ENCODE measurements at regions not wholly inside any gene's neighbourhood (a gene's known extent, or its start where the extent isn't known, plus 50 kb on each side); places are given as distances from the start of the nearest gene placed in this dataset.
A peak's percentile ranks its signal among the peaks of the same experiment; 100 is the strongest.

GRCh38 chr9:88734527-88734926 lies 199.5 kb downstream of the NXNL2 start:
- H3K4me3 ChIP-seq (ENCODE audit: low read depth, low read length) = no peak overlapping the region
- TF ChIP-seq CTCF (IDR thresholded peaks at IDR 0.05; ENCODE audit: insufficient read depth, low read length) = no peak
- no peak for DNase-seq (ENCODE audit: low read depth)

- DNase-seq (ENCODE audit: low read depth) = no peak
- no peak for TF ChIP-seq CTCF (IDR thresholded peaks at IDR 0.05; ENCODE audit: insufficient read depth, low read length)
- H3K4me3 ChIP-seq (ENCODE audit: low read depth, low read length) = no peak overlapping the region
Measured at GRCh38 chr9:88736136-88736637, 201.2 kb downstream of the NXNL2 start.

GRCh38 chr9:88737031-88737430 lies 202.1 kb downstream of the NXNL2 start:
- H3K4me3 ChIP-seq (ENCODE audit: low read depth, low read length) = no peak overlapping the region
- DNase-seq (ENCODE audit: low read depth) = peak; percentile 58
- TF ChIP-seq CTCF (IDR thresholded peaks at IDR 0.05; ENCODE audit: insufficient read depth, low read length) = no peak

- H3K4me3 ChIP-seq (ENCODE audit: low read depth, low read length) = no peak overlapping the region
- no peak for DNase-seq (ENCODE audit: low read depth)
Measured at GRCh38 chr9:88737876-88738275, 202.9 kb downstream of the NXNL2 start.

GRCh38 chr9:88738709-88739108 lies 203.7 kb downstream of the NXNL2 start:
- DNase-seq (ENCODE audit: low read depth) = peak; percentile 94
- TF ChIP-seq CTCF (IDR thresholded peaks at IDR 0.05; ENCODE audit: insufficient read depth, low read length) = no peak
- H3K4me3 ChIP-seq (ENCODE audit: low read depth, low read length) = no peak overlapping the region

More at GRCh38 chr9:88737876-88738275, 202.9 kb downstream of the NXNL2 start:
- TF ChIP-seq CTCF (IDR thresholded peaks at IDR 0.05; ENCODE audit: insufficient read depth, low read length) = no peak

- no peak overlapping the region for H3K4me3 ChIP-seq (ENCODE audit: low read depth, low read length)
- no peak for TF ChIP-seq CTCF (IDR thresholded peaks at IDR 0.05; ENCODE audit: insufficient read depth, low read length)
- DNase-seq (ENCODE audit: low read depth) = no peak
Measured at GRCh38 chr9:88739373-88739772, 204.4 kb downstream of the NXNL2 start.

- no peak for TF ChIP-seq CTCF (IDR thresholded peaks at IDR 0.05; ENCODE audit: insufficient read depth, low read length)
- no peak overlapping the region for H3K4me3 ChIP-seq (ENCODE audit: low read depth, low read length)
- no peak for DNase-seq (ENCODE audit: low read depth)
Measured at GRCh38 chr9:88740844-88741243, 205.9 kb downstream of the NXNL2 start.

All from fibroblast of the aortic adventitia (primary cell).